Mesenchymal stem cell (in vitro differentiated cells and primary cell): ENCODE measurements at regions not wholly inside any gene's neighbourhood (a gene's known extent, or its start where the extent isn't known, plus 50 kb on each side); places are given as distances from the start of the nearest gene placed in this dataset.

Experiments
- DNase-seq: peaks from one replicate; pipeline ENCODE4 v3.0.0-alpha.2; 2013
- H2AFZ ChIP-seq: one replicate; pipeline ENCODE4 v1.6.1; 2013; ENCODE audit warnings: low read depth, mild to moderate bottlenecking, control low read depth, inconsistent platforms, low read length, moderate library complexity
- H2AK5ac ChIP-seq: 2 replicates; pipeline ENCODE4 v1.6.1; 2013; ENCODE audit warnings: low read length, moderate library complexity, mild to moderate bottlenecking, inconsistent platforms; ENCODE audit not compliant: severe bottlenecking
- H2BK120ac ChIP-seq: one replicate; pipeline ENCODE4 v1.6.1; 2013; ENCODE audit warnings: low read depth, mild to moderate bottlenecking, inconsistent platforms, low read length, moderate library complexity
- H2BK12ac ChIP-seq, 2 experiments: one replicate each; pipeline ENCODE4 v1.6.1; 2013; ENCODE audit warnings: inconsistent platforms in 2 of 2, low read length in 2 of 2, mild to moderate bottlenecking in 2 of 2, moderate library complexity in 2 of 2, control low read depth in 1 of 2
- H2BK15ac ChIP-seq: one replicate; pipeline ENCODE4 v1.6.1; 2013; ENCODE audit warnings: mild to moderate bottlenecking, low read depth, inconsistent platforms; ENCODE audit not compliant: poor library complexity, severe bottlenecking
- H2BK5ac ChIP-seq: 2 replicates; pipeline ENCODE4 v1.6.1; 2013; ENCODE audit warnings: low read depth, mild to moderate bottlenecking, low read length, control low read depth, inconsistent platforms; ENCODE audit not compliant: poor library complexity, severe bottlenecking
- H3K14ac ChIP-seq, 2 experiments: one replicate each; pipeline ENCODE4 v1.6.1; 2013; ENCODE audit warnings: inconsistent platforms in 2 of 2, low read length in 2 of 2, control low read depth in 1 of 2, mild to moderate bottlenecking in 1 of 2, moderate library complexity in 1 of 2
- H3K18ac ChIP-seq, 2 experiments: one replicate each; pipeline ENCODE4 v1.6.1; 2013; ENCODE audit warnings: inconsistent platforms in 2 of 2, low read length in 2 of 2, control low read depth in 1 of 2, low read depth in 1 of 2, mild to moderate bottlenecking in 1 of 2
- H3K23ac ChIP-seq, 2 experiments: one replicate each; pipeline ENCODE4 v1.6.1; 2013; ENCODE audit warnings: inconsistent platforms in 2 of 2, low read length in 2 of 2, mild to moderate bottlenecking in 2 of 2, moderate library complexity in 2 of 2, control low read depth in 1 of 2
- H3K27ac ChIP-seq: 2 replicates; pipeline ENCODE4 v1.5.1; 2013; ENCODE audit warnings: mild to moderate bottlenecking, moderate library complexity, low read length, control low read depth, inconsistent platforms; ENCODE audit not compliant: poor library complexity, severe bottlenecking
- H3K27me3 ChIP-seq, 2 experiments: 2 replicates each; pipeline versions ENCODE4 v1.6.1 to v1.7.0; 2013; ENCODE audit warnings: low read length in 2 of 2, mild to moderate bottlenecking in 2 of 2, moderate library complexity in 2 of 2, control low read depth in 1 of 2, inconsistent platforms in 1 of 2; ENCODE audit not compliant: control insufficient read depth in 1 of 2, insufficient read depth in 1 of 2
- H3K36me3 ChIP-seq, 2 experiments: 2 replicates each; pipeline versions ENCODE4 v1.6.1 to v1.7.0; 2013; ENCODE audit warnings: low read length in 2 of 2, control low read depth in 1 of 2, inconsistent platforms in 1 of 2, low read depth in 1 of 2, mild to moderate bottlenecking in 1 of 2; ENCODE audit not compliant: insufficient read depth in 2 of 2, control insufficient read depth in 1 of 2
- H3K4ac ChIP-seq, 2 experiments: one replicate each; pipeline ENCODE4 v1.6.1; 2013; ENCODE audit warnings: inconsistent platforms in 2 of 2, low read length in 2 of 2, mild to moderate bottlenecking in 2 of 2, moderate library complexity in 2 of 2, control low read depth in 1 of 2, low read depth in 1 of 2
- H3K4me1 ChIP-seq: 2 replicates; pipeline ENCODE4 v1.6.1; 2013; ENCODE audit warnings: low read depth, low read length, control low read depth; ENCODE audit not compliant: control insufficient read depth, insufficient read depth
- H3K4me2 ChIP-seq: 2 replicates; pipeline ENCODE4 v1.6.1; 2013; ENCODE audit warnings: low read length, mild to moderate bottlenecking, inconsistent platforms; ENCODE audit not compliant: poor library complexity, severe bottlenecking
- H3K4me3 ChIP-seq, 2 experiments: 2 replicates each; pipeline versions ENCODE4 v1.5.1 to v1.7.0; 2013; ENCODE audit warnings: low read length in 2 of 2, mild to moderate bottlenecking in 2 of 2, control low read depth in 1 of 2, low read depth in 1 of 2; ENCODE audit not compliant: insufficient read depth in 1 of 2
- H3K79me1 ChIP-seq: replicated peaks from 2 replicates; pipeline ENCODE4 v1.6.1; 2013; ENCODE audit warnings: mild to moderate bottlenecking, control low read depth, low read length, inconsistent platforms; ENCODE audit not compliant: poor library complexity, severe bottlenecking
- H3K9ac ChIP-seq: 2 replicates; pipeline ENCODE4 v1.7.0; 2013; ENCODE audit warnings: mild to moderate bottlenecking, low read length, moderate library complexity
- H3K9me3 ChIP-seq: 2 replicates; pipeline ENCODE4 v1.7.0; 2013; ENCODE audit warnings: mild to moderate bottlenecking, low read length; ENCODE audit not compliant: control insufficient read depth
- H4K8ac ChIP-seq: one replicate; pipeline ENCODE4 v1.6.1; 2013; ENCODE audit warnings: inconsistent platforms, mild to moderate bottlenecking, low read length, moderate library complexity
- H4K91ac ChIP-seq: one replicate; pipeline ENCODE4 v1.6.1; 2013; ENCODE audit warnings: mild to moderate bottlenecking, low read length, inconsistent platforms
- WGBS: methylation state at CpG from one replicate; pipeline ENCODE4 v1.1.7; 2013; ENCODE audit warnings: mixed read lengths; 5-methylcytosine and 5-hydroxymethylcytosine counted together

DNA sequence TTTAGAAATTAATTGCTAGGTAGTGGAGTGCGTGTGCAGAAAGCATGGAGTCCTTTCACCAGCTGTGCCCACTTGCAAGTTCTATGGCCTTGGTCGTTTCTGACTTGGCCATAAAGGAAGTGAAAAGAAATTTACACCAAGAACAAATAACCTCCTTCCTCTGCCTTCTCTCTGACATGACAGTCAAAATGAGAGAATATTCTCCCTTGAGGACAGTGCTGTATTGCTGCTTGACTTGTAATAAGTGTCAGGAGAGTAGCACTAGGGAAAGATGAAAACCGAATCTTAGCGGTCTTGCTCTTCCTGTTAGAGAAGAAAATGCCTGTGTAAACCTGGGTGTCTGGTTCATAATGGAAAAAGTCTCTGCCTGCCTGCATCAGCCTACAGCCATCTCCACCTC lies 333.1 kb upstream of the RAG2 start:
- Histone ChIP-seq H3K23ac (no peak overlapping the region), H3K4me2 (no peak overlapping the region), H3K14ac (peak overlapping the region in 1 of 2 experiments; percentile 10), H3K79me1 (no peaks in the 10 kb centered on the region), H4K91ac (no peak overlapping the region), H2BK5ac (no peak overlapping the region), H4K8ac (no peak overlapping the region), H2BK15ac (no peak overlapping the region), H3K4ac (no peak overlapping the region), H3K27ac (no peak overlapping the region), H3K4me3 (no peak overlapping the region), H3K4me1 (no peaks in the 10 kb centered on the region), H3K27me3 (no peaks in the 10 kb centered on the region), H2AK5ac (no peak overlapping the region), H3K18ac (no peak overlapping the region), H3K9me3 (no peaks in the 10 kb centered on the region), H2BK12ac (no peak overlapping the region), H3K36me3 (no peaks in the 10 kb centered on the region), H3K9ac (no peak overlapping the region), H2BK120ac (no peak overlapping the region), H2AFZ (no peak overlapping the region)
- no peak for DNase-seq
- WGBS, result 88% methylated on average over 4 of the region's 4 CpGs

DNA sequence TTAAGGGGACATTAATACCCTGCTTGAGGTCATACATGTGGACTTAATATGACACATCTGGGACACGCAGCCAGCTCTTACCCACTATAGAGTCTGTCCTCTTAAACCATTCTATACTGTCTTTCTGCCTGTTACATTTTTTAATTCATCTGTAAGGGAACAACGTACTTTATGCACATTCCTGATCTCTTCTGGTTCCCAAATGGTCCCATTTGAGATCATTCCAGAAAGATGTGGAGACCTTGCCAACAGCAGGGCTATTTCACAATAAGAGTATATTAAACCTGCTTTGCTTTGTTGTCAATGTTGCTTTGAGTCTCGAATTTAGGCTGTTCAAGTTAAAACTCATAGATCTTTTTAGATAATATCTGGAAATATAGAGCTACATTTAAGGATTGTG lies 332.2 kb upstream of the RAG2 start:
- Histone ChIP-seq H3K79me1 (no peaks in the 10 kb centered on the region), H4K91ac (no peak overlapping the region), H3K9ac (no peak overlapping the region), H3K27me3 (no peaks in the 10 kb centered on the region), H2AK5ac (no peak overlapping the region), H2BK120ac (no peak overlapping the region), H3K4me1 (no peaks in the 10 kb centered on the region), H3K18ac (no peak overlapping the region), H3K4ac (no peak overlapping the region), H3K36me3 (no peaks in the 10 kb centered on the region), H3K4me2 (no peak overlapping the region), H3K4me3 (no peak overlapping the region), H4K8ac (no peak overlapping the region), H2BK15ac (no peak overlapping the region), H3K27ac (no peak overlapping the region), H3K23ac (no peak overlapping the region), H2AFZ (no peak overlapping the region), H2BK5ac (no peak overlapping the region), H2BK12ac (no peak overlapping the region), H3K14ac (no peak overlapping the region), H3K9me3 (no peaks in the 10 kb centered on the region)
- WGBS, result 65% methylated on average over 3 of the region's 3 CpGs
- no peak for DNase-seq

DNA sequence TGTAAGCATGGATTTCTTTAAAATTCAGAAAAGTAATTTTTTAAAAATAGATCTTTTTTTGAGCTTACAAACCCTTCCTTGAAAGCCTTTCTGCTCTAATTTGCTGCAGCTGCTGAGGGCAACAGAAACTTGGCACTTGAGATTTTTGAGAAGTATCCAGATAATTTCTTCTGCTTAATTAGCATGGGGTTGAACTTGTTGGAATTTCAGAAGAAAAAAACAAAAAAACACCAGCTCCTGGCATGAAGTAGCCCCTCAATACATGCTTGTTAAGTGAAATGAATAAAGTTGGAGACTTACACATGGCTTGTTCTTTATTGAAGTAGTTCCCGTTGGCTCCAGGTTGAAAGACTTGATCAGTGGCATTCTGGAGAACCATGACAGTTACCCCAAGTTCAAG lies 331.4 kb upstream of the RAG2 start:
- H2BK5ac ChIP-seq, result no peak overlapping the region
- no peak overlapping the region for H3K23ac ChIP-seq
- WGBS, result no CpG with 5 or more reads among the region's 1 CpG
- H3K14ac ChIP-seq, result no peak overlapping the region
- no peak overlapping the region for H3K4me2 ChIP-seq
- H3K9me3 ChIP-seq, result no peaks in the 10 kb centered on the region
- H4K91ac ChIP-seq, result no peak overlapping the region
- no peak overlapping the region for H4K8ac ChIP-seq
- H3K27ac ChIP-seq, result no peak overlapping the region
- H3K79me1 ChIP-seq, result no peaks in the 10 kb centered on the region
- H2AFZ ChIP-seq, result no peak overlapping the region
- no peak overlapping the region for H2BK12ac ChIP-seq
- no peaks in the 10 kb centered on the region for H3K4me1 ChIP-seq
- H3K9ac ChIP-seq, result no peak overlapping the region
- no peak overlapping the region for H2BK120ac ChIP-seq
- no peak overlapping the region for H3K4me3 ChIP-seq
- no peak for DNase-seq
- H2AK5ac ChIP-seq, result no peak overlapping the region
- no peak overlapping the region for H3K18ac ChIP-seq
- no peak overlapping the region for H3K4ac ChIP-seq
- H3K27me3 ChIP-seq, result no peaks in the 10 kb centered on the region
- H2BK15ac ChIP-seq, result no peak overlapping the region
- no peaks in the 10 kb centered on the region for H3K36me3 ChIP-seq

DNA sequence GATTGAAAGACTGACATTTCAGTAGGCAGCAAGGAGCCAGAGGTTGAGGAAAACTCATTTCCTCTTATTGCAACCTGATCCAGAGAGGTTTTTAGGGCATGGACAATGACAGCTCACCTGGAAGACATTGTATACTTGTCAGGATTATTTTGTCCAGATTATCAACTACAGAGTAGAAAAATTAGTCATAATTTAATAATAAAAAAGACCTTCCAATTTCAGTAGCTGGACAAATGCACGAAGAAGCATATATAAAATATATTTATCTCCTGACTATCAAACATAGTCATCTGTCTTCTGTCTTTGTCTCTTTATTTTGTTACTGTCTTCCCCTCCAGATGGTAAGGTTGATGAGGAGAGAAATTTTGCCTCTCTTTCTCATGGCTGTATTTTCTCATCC lies 330.6 kb upstream of the RAG2 start:
- Histone ChIP-seq H3K27me3 (no peaks in the 10 kb centered on the region), H3K4me1 (no peaks in the 10 kb centered on the region), H3K27ac (no peak overlapping the region), H3K23ac (no peak overlapping the region), H2AK5ac (no peak overlapping the region), H3K4me2 (no peak overlapping the region), H3K14ac (no peak overlapping the region), H4K8ac (no peak overlapping the region), H3K9me3 (no peaks in the 10 kb centered on the region), H2BK120ac (no peak overlapping the region), H3K36me3 (no peaks in the 10 kb centered on the region), H3K4me3 (no peak overlapping the region), H3K9ac (no peak overlapping the region), H2AFZ (no peak overlapping the region), H3K79me1 (no peaks in the 10 kb centered on the region), H3K4ac (no peak overlapping the region), H3K18ac (no peak overlapping the region), H2BK12ac (no peak overlapping the region), H4K91ac (no peak overlapping the region), H2BK5ac (no peak overlapping the region), H2BK15ac (no peak overlapping the region)
- no peak for DNase-seq
- WGBS, result no CpG with 5 or more reads among the region's 1 CpG
